SK-N-MC (cell line): ENCODE measurements at regions not wholly inside any gene's neighbourhood (a gene's known extent, or its start where the extent isn't known, plus 50 kb on each side); places are given as distances from the start of the nearest gene placed in this dataset.
"Not testable (repeated sequence)": the region's sequence is repeated elsewhere in the genome, so short reads cannot be mapped to it uniquely, and the experiment has no call there.

Experiments
- DNase-seq: peaks from one replicate; pipeline ENCODE4 v3.0.0-alpha.2; 2011; ENCODE audit warnings: low read depth, low spot score
- H3K27ac ChIP-seq: fragments of 200-600 bp; sonication (generic); 2 replicates; pipeline ENCODE4 v1.5.1; 2016; ENCODE audit warnings: mixed run types
- H3K36me3 ChIP-seq: fragments of 200-600 bp; sonication (generic); 2 replicates; pipeline ENCODE4 v1.6.1; 2017; ENCODE audit warnings: antibody characterized with exemption, low read length, mixed read lengths; ENCODE audit not compliant: insufficient read depth
- H3K4me3 ChIP-seq: fragments of 200-600 bp; sonication (generic); 2 replicates; pipeline ENCODE4 v1.5.1; 2016
- H3K9ac ChIP-seq: fragments of 200-600 bp; sonication (generic); 2 replicates; pipeline ENCODE4 v1.8.0; 2017; ENCODE audit warnings: mixed run types, mixed read lengths; ENCODE audit not compliant: insufficient read length
- H3K9me3 ChIP-seq: fragments of 200-600 bp; sonication (generic); 2 replicates; pipeline ENCODE4 v1.6.1; 2017; ENCODE audit warnings: low read depth, mild to moderate bottlenecking, antibody characterized with exemption, low read length, moderate library complexity, mixed read lengths
- EZH2 ChIP-seq: fragments of 200-600 bp; sonication (generic); IDR thresholded peaks from one replicate; pipeline ENCODE4 v1.6.1; 2017; ENCODE audit warnings: antibody characterized with exemption
- FOXP2 ChIP-seq: optimal IDR thresholded peaks from 2 replicates; pipeline ENCODE3; 2011; ENCODE audit warnings: mild to moderate bottlenecking, moderate library complexity; ENCODE audit not compliant: insufficient read depth; ENCODE audit errors: extremely low read length, control extremely low read depth
- POLR2AphosphoS5 ChIP-seq: IDR thresholded peaks from 2 replicates; pipeline ENCODE4 v1.6.1; 2012; ENCODE audit warnings: mild to moderate bottlenecking, low read depth, low read length, borderline replicate concordance

DNA sequence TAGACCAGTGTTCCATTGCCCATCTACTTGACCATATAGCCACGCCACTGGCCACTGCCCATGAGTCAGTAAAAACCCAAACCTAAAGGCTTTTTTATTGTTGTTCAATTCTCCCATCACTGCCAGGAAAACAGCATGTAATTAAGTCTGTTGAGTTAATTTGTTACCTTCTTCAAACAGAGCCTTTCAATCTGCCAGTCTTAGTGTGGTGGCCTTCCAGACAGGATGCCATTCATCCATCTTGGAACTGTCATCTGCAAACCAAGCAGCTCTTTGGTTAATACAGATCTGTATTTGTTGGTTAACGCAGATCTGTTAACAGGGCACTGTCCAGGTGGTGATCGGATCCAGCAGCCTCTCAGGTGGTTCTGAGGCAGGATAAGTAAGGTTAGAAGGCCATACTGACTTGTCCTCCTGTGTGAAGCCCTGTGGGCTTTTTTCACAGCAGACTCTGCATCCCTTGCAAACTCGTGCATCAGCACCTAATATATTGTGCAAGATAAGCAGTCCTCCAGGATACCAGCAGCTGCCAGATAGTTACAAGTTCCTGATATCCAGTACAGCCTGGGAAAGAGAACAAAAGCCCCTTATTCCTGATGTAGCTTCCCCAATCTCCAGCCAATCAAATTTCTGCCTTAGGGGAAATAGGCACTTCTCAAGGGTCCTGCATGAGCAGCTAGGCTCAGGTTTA, 59.1 kb upstream of the DHRS4 start:
- Histone ChIP-seq H3K9ac (no peak overlapping the region), H3K9me3 (no peaks in the 10 kb centered on the region), H3K4me3 (no peak overlapping the region), H3K27ac (no peak overlapping the region), H3K36me3 (no peaks in the 10 kb centered on the region)
- TF ChIP-seq POLR2AphosphoS5 (no peak), FOXP2 (no peak), EZH2 (no peak)
- no peak for DNase-seq

DNA sequence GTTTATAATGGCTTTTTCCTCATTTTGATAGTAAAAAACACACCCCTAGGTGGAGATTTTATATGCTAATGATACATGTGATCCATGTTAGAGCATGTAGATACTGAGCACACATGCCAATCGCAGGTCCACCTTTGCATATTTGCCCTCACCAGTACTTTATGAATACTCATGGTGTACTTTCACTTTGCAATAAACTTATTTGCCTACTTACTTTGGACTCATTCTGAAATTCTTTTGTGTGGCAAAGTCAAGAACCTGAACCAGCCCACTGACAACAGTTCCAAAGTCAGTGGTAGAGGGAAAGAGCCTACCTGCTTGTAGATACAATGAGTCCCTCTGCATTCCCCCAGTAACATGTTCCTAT, 58.5 kb upstream of the DHRS4 start:
- no peak for DNase-seq
- Histone ChIP-seq H3K27ac (no peak overlapping the region), H3K9me3 (no peaks in the 10 kb centered on the region), H3K9ac (no peak overlapping the region), H3K4me3 (no peak overlapping the region), H3K36me3 (no peaks in the 10 kb centered on the region)
- TF ChIP-seq POLR2AphosphoS5 (no peak), EZH2 (no peak)

DNA sequence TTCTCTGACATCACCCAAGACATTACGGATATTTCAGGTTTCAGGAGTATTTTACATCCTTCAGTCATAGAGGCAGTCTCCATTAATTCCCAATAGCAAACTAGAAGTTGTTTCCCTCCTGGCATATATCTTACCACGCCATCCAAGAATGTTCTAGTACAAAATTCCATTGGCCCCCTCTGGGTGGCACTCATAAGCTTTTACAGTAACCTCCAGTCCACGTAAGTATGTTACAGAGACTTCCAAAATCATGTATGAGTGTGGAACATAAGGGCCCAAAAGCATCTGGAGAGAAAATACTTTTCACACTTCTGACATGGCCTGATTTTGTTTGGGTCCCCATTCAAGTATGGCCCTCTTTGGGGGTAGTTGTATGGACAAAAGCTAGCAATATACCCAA, 58.1 kb upstream of the DHRS4 start:
- no peaks in the 10 kb centered on the region for H3K9me3 ChIP-seq

DNA sequence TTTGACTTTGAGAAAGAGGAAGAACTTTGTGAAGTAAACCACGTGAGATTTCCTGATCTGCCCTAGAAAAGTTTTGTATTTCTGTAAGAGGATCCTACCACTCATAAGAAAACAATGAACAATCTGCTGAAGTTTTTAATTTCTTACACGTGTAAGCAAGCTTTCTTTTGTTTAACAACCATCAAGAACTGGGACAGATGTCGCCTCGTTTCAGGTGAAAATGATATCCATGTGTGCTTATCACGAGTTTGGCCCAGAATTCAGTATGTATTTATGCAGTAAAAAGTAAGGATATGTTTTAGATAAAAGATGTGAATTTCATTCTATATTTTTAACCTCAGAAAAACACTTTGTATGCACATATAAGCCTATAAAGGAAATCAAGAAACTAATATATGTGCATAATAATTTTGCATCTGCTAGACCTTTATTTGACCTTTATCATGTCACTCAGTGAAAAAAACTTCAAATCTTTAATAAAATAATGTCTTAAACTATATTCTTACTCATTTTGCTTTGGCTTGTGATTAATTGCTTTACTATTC, 56.9 kb upstream of the DHRS4 start:
- no peak for TF ChIP-seq POLR2AphosphoS5
- TF ChIP-seq EZH2, result no peak
- no peak for TF ChIP-seq FOXP2
- no peak for DNase-seq
- H3K4me3 ChIP-seq, result no peak overlapping the region

More for the DNA sequence above, 58.1 kb upstream of the DHRS4 start:
- Histone ChIP-seq H3K27ac (no peak overlapping the region), H3K4me3 (no peak overlapping the region), H3K36me3 (no peaks in the 10 kb centered on the region), H3K9ac (no peak overlapping the region)
- DNase-seq, result no peak
- TF ChIP-seq EZH2 (no peak), POLR2AphosphoS5 (no peak), FOXP2 (no peak)

DNA sequence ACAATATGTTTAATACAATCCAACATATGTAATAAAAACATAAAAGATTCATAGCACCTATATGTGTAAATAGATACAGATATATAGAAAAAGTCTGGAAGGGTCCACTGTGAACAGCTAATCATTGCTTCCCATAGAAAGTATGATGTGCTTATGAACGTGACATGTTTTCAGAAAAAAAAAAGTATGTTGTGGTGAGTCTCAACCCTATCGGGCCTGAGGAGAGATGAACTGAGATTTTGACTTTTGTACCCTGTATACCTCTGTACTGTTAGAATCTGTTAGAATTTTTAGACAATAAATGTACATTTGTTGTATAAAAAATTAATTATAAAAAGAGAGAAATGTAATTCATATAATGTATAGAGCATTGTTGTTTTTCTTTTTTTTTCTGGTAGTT, 56.3 kb upstream of the DHRS4 start:
- H3K9me3 ChIP-seq, H3K9ac ChIP-seq, H3K36me3 ChIP-seq, H3K4me3 ChIP-seq, H3K27ac ChIP-seq, DNase-seq: not testable (repeated sequence)

More for the DNA sequence above, 56.9 kb upstream of the DHRS4 start:
- Histone ChIP-seq H3K27ac (no peak overlapping the region), H3K9ac (no peak overlapping the region), H3K9me3 (no peaks in the 10 kb centered on the region), H3K36me3 (no peaks in the 10 kb centered on the region)

DNA sequence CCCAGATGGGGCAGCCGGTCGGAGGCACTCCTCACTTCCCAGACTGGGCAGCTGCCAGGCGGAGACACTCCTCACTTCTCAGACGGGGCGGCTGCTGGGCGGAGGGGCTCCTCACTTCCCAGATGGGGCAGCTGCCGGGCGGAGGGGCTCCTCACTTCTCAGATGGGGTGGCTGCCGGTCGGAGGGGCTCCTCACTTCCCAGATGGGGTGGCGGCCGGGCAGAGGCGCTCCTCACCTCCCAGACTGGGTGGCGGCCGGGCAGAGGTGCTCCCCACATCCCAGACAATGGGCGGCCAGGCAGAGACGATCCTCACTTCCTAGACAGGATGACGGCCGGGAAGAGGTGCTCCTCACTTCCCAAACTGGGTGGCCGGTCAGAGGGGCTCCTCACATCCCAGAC, 55.2 kb upstream of the DHRS4 start:
- H3K36me3 ChIP-seq, H3K4me3 ChIP-seq, H3K9me3 ChIP-seq, DNase-seq, H3K9ac ChIP-seq, H3K27ac ChIP-seq: not testable (repeated sequence)

DNA sequence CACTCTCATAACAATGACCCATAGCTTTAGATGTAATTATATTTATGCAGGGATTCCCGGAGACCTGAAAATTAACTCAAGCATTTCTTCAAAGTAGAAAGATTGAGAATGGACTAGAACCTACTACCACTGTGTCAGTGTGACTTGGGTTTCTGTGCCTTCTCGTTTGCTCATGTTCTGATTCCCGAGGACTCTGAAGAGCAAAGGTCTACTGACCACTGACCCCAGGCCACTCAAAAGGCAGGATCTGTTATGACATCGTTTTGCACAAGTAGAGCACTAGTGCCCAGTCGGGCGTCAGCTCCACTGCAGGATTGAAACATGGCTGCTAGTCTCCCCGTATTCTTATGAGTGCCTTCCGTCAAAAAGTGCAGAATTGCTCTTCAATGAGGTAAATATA, 53.8 kb upstream of the DHRS4 start:
- DNase-seq, result no peak
- H3K36me3 ChIP-seq, result no peaks in the 10 kb centered on the region
- H3K27ac ChIP-seq, result no peak overlapping the region
- no peak overlapping the region for H3K4me3 ChIP-seq
- H3K9ac ChIP-seq, result no peak overlapping the region
- no peaks in the 10 kb centered on the region for H3K9me3 ChIP-seq
- TF ChIP-seq EZH2 (no peak), FOXP2 (no peak), POLR2AphosphoS5 (no peak)

DNA sequence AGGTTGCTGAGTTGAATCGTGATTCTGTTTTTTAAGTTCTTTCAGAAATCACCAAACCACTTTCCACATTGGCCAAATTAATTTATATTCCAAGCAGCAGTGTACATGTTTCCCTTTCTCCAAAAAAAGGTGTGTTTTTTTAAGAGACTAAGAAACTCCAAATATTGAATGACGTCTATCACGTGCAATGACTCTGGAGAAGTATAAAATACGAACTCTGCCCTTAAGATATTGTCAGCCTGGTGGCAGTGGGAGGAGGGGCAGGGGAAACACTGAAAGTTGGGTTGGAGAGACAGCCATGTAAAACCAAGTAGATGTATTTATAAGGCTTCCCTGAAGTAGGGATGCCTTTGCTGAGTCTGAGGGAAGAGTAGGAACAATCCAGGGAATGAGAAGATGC, 50.1 kb upstream of the DHRS4 start:
- no peak for DNase-seq
- Histone ChIP-seq H3K9me3 (no peaks in the 10 kb centered on the region), H3K4me3 (no peak overlapping the region), H3K27ac (no peak overlapping the region), H3K36me3 (no peaks in the 10 kb centered on the region), H3K9ac (no peak overlapping the region)
- no peak for TF ChIP-seq POLR2AphosphoS5
- no peak for TF ChIP-seq EZH2
- no peak for TF ChIP-seq FOXP2
